SK-N-MC (cell line): ENCODE measurements at regions not wholly inside any gene's neighbourhood (a gene's known extent, or its start where the extent isn't known, plus 50 kb on each side); places are given as distances from the start of the nearest gene placed in this dataset.

ENCODE experiments used
- EZH2 ChIP-seq: fragments of 200-600 bp; sonication (generic); IDR thresholded peaks from one replicate; pipeline ENCODE4 v1.6.1; 2017; ENCODE audit warnings: antibody characterized with exemption
- POLR2AphosphoS5 ChIP-seq: IDR thresholded peaks from 2 replicates; pipeline ENCODE4 v1.6.1; 2012; ENCODE audit warnings: mild to moderate bottlenecking, low read depth, low read length, borderline replicate concordance

- TF ChIP-seq POLR2AphosphoS5, result no peak
- TF ChIP-seq EZH2, result no peak
These were observed 462.9 kb downstream of the ACTL7B start for GRCh38 chr9:108392877-108393276.
